Tibial artery (tissue), 4 donors: ENCODE measurements at regions not wholly inside any gene's neighbourhood (a gene's known extent, or its start where the extent isn't known, plus 50 kb on each side); places are given as distances from the start of the nearest gene placed in this dataset.
"Not testable (repeated sequence)": the region's sequence is repeated elsewhere in the genome, so short reads cannot be mapped to it uniquely, and the experiment has no call there.

Experiments
- DNase-seq, 2 donors: peaks; one replicate each; pipeline ENCODE4 v3.0.0-alpha.2; 2019
- H3K27ac ChIP-seq, 2 donors: fragments of 200-600 bp; sonication (generic) in 1 of 2; 1 replicate in 1 of 2; 2 replicates in 1 of 2; pipeline ENCODE4 v1.5.1; 2018 to 2019; ENCODE audit warnings: mild to moderate bottlenecking in 1 of 2
- H3K27me3 ChIP-seq, 2 donors: fragments of 200-600 bp; sonication (generic) in 1 of 2; one replicate each; pipeline versions ENCODE4 v1.5.1 to v1.6.0; 2016 to 2019
- H3K36me3 ChIP-seq, 3 donors: fragments of 200-600 bp; sonication (generic) in 2 of 3; one replicate each; pipeline ENCODE4 v1.5.1; 2016 to 2019; ENCODE audit warnings: mild to moderate bottlenecking in 2 of 3
- H3K4me1 ChIP-seq, 4 donors: fragments of 200-600 bp; sonication (generic) in 2 of 4; 1 replicate in 3 of 4; 2 replicates in 1 of 4; pipeline ENCODE4 v1.5.1; 2016 to 2019
- H3K4me3 ChIP-seq, 2 donors: fragments of 200-600 bp; sonication (generic) in 1 of 2; 1 replicate in 1 of 2; 2 replicates in 1 of 2; pipeline ENCODE4 v1.5.1; 2018 to 2019; ENCODE audit warnings: mild to moderate bottlenecking in 2 of 2
- H3K9me3 ChIP-seq, 3 donors: fragments of 200-600 bp; sonication (generic) in 1 of 3; one replicate each; pipeline ENCODE4 v1.5.1; 2016 to 2019
- CTCF ChIP-seq, 2 experiments: fragments of 200-600 bp in 1 of 2; fragments of 450-650 bp in 1 of 2; IDR thresholded peaks; one replicate each; pipeline ENCODE4 v1.5.1; 2017 to 2019; ENCODE audit warnings: antibody characterized with exemption in 2 of 2, mild to moderate bottlenecking in 1 of 2, moderate library complexity in 1 of 2
- intact Hi-C: fragments of 100-400 bp; cut with DNase I; formaldehyde crosslinking; loops from one replicate; pipeline ENCODE4 v1.15.0; 2023; ENCODE audit warnings: low total_unique reads

- Histone ChIP-seq H3K27ac (no peak overlapping the region), H3K9me3 (peaks cover 0 to 3% (median 0%) of the 10 kb centered on the region in 3 donors), H3K4me3 (no peak overlapping the region), H3K4me1 (peaks cover 0 to 20% (median 2%) of the 10 kb centered on the region in 4 donors), H3K27me3 (no peaks in the 10 kb centered on the region), H3K36me3 (no peaks in the 10 kb centered on the region)
- intact Hi-C loops = no loop called here
- DNase-seq = no peak
- no peak for TF ChIP-seq CTCF (IDR thresholded peaks at IDR 0.05)
These were observed 81.0 kb downstream of the RIN2 start for GRCh38 chr20:19839053-19839452.

GRCh38 chr20:19840111-19840710 lies 82.2 kb downstream of the RIN2 start:
- no peak overlapping the region for H3K27ac ChIP-seq

GRCh38 chr20:19841740-19842139 lies 83.7 kb downstream of the RIN2 start:
- Histone ChIP-seq H3K27me3 (no peaks in the 10 kb centered on the region), H3K4me1 (no peaks in the 10 kb centered on the region), H3K4me3 (no peak overlapping the region), H3K9me3 (peaks cover 0 to 3% (median 0%) of the 10 kb centered on the region in 3 donors), H3K27ac (no peak overlapping the region), H3K36me3 (no peaks in the 10 kb centered on the region)
- TF ChIP-seq CTCF (IDR thresholded peaks at IDR 0.05) = no peak
- no peak for DNase-seq
- intact Hi-C loops = no loop called here

More at GRCh38 chr20:19840111-19840710, 82.2 kb downstream of the RIN2 start:
- no peaks in the 10 kb centered on the region for H3K27me3 ChIP-seq
- DNase-seq = no peak
- peaks cover 0 to 9% (median 2%) of the 10 kb centered on the region in 4 donors for H3K4me1 ChIP-seq
- no peaks in the 10 kb centered on the region for H3K36me3 ChIP-seq
- H3K4me3 ChIP-seq = no peak overlapping the region
- TF ChIP-seq CTCF (IDR thresholded peaks at IDR 0.05) = no peak
- intact Hi-C loops = no loop called here
- peaks cover 0 to 3% (median 0%) of the 10 kb centered on the region in 3 donors for H3K9me3 ChIP-seq

- intact Hi-C loops, DNase-seq, H3K27me3 ChIP-seq, H3K36me3 ChIP-seq, H3K4me3 ChIP-seq, H3K9me3 ChIP-seq, H3K27ac ChIP-seq: not testable (repeated sequence)
- peaks cover 0 to 12% (median 9%) of the 10 kb centered on the region in 4 donors for H3K4me1 ChIP-seq
These were observed 86.8 kb downstream of the RIN2 start for GRCh38 chr20:19844850-19845249.

- intact Hi-C loops = no loop called here
- Histone ChIP-seq H3K9me3 (peaks cover 0 to 3% (median 0%) of the 10 kb centered on the region in 3 donors), H3K36me3 (no peaks in the 10 kb centered on the region), H3K27ac (no peak overlapping the region), H3K4me1 (peaks cover 0 to 20% (median 17%) of the 10 kb centered on the region in 4 donors), H3K4me3 (no peak overlapping the region), H3K27me3 (no peaks in the 10 kb centered on the region)
- no peak for TF ChIP-seq CTCF (IDR thresholded peaks at IDR 0.05)
- no peak for DNase-seq
These were observed 89.3 kb downstream of the RIN2 start for GRCh38 chr20:19847383-19847782.

- Histone ChIP-seq H3K9me3 (no peaks in the 10 kb centered on the region), H3K4me3 (peak overlapping the region; percentile 16 to 19), H3K36me3 (no peaks in the 10 kb centered on the region), H3K4me1 (peaks cover 0 to 20% (median 17%) of the 10 kb centered on the region in 4 donors), H3K27me3 (no peaks in the 10 kb centered on the region), H3K27ac (peak overlapping the region; percentile 67 to 75)
- intact Hi-C loops = no loop called here
- DNase-seq = no peak
- TF ChIP-seq CTCF (IDR thresholded peaks at IDR 0.05) = no peak
These were observed 91.5 kb downstream of the RIN2 start for GRCh38 chr20:19849341-19850197.
